ENCODE measurements at regions not wholly inside any gene's neighbourhood (a gene's known extent, or its start where the extent isn't known, plus 50 kb on each side); places are given as distances from the start of the nearest gene placed in this dataset.

GRCh38 chr6:137363805-137364138 lies 130.4 kb downstream of the OLIG3 start:
- no peak overlapping the region for H3K27ac ChIP-seq (ENCODE audit: low read depth, low read length)
- no peaks in the 10 kb centered on the region for H3K27me3 ChIP-seq (ENCODE audit: control insufficient read depth, insufficient read depth, low read length)
- H3K4me1 ChIP-seq (ENCODE audit: control insufficient read depth, insufficient read depth, low read length), result no peaks in the 10 kb centered on the region
- no peaks in the 10 kb centered on the region for H3K36me3 ChIP-seq (ENCODE audit: control insufficient read depth, insufficient read depth, low read length)
- no peak overlapping the region for H3K9ac ChIP-seq (ENCODE audit: low read length)
- H3K4me3 ChIP-seq (ENCODE audit: low read length), result no peak overlapping the region

DNA sequence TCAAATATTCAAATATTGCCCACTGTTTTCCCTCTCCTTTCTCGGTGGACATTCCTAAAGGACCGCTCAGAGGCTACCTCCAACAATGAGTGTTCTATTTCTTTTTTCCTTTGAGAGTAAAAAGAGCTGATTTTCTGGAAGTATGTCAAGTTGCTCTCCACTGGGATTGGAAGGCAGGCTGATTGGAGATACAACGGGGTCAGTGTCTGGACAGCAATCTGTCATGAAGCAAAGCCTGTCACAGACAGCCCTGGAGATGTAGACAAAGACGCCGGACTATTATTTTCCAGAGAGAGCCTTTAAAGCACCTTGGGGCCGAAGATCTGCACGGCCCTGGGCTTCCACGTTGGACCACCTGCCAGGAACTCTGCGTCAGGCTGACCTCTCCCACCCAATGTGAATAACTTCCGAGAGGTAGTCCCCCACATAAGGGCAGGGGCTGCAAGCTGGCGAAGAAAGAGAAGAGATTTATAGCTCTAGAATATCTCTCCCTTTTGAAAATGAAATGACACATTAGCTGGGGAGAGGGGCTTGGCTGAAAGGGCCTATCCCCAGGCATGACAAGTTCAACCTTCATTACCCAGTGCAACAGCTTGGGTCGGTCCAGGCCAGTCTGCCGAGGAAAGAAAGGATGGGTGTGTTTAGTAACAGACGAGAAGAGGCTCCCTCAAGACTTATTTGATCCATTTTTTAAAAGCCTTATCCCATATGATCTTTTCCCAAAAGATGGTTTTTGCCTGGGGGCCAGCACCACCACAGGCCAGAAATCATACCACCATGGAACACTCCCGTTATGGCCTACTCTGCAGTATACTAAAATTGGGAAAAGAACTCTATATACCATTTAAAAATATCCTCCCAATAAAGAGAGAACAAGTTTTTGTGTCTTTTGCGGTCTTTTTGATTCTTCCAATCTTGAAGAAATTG lies 131.1 kb downstream of the OLIG3 start:
- H3K27me3 ChIP-seq (ENCODE audit: control insufficient read depth, insufficient read depth, low read length), result no peaks in the 10 kb centered on the region
- H3K36me3 ChIP-seq (ENCODE audit: control insufficient read depth, insufficient read depth, low read length), result no peaks in the 10 kb centered on the region
- no peak overlapping the region for H3K27ac ChIP-seq (ENCODE audit: low read depth, low read length)
- H3K4me1 ChIP-seq (ENCODE audit: control insufficient read depth, insufficient read depth, low read length), result no peaks in the 10 kb centered on the region
- H3K9ac ChIP-seq (ENCODE audit: low read length), result no peak overlapping the region
- H3K4me3 ChIP-seq (ENCODE audit: low read length), result no peak overlapping the region

- H3K27ac ChIP-seq (ENCODE audit: low read depth, low read length), result no peak overlapping the region
- no peaks in the 10 kb centered on the region for H3K36me3 ChIP-seq (ENCODE audit: control insufficient read depth, insufficient read depth, low read length)
- no peak overlapping the region for H3K9ac ChIP-seq (ENCODE audit: low read length)
- H3K4me1 ChIP-seq (ENCODE audit: control insufficient read depth, insufficient read depth, low read length), result no peaks in the 10 kb centered on the region
- no peak overlapping the region for H3K4me3 ChIP-seq (ENCODE audit: low read length)
- H3K27me3 ChIP-seq (ENCODE audit: control insufficient read depth, insufficient read depth, low read length), result no peaks in the 10 kb centered on the region
Measured at GRCh38 chr6:137361701-137362100, 132.5 kb downstream of the OLIG3 start.

DNA sequence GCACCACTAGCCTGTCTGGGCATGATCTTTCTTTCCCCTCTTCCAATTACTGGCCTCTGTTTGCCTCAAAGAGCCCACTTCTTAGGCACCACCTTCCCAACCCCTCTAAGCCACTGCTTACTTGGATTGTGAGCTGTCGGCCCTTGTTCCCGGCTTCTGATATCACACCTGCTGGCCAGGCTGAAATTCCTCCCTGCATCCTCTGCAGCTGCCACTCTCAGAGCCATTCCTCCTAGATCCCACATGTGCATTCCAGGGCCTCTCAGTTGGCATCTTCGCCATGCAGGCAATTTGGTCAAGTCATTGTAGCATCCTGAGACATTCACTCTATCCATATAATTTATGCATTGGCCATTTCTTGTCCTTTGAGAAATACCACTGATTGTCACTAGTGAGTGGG lies 135.9 kb downstream of the OLIG3 start:
- Histone ChIP-seq H3K27ac (ENCODE audit: low read depth, low read length) (no peak overlapping the region), H3K4me1 (ENCODE audit: control insufficient read depth, insufficient read depth, low read length) (no peaks in the 10 kb centered on the region), H3K9ac (ENCODE audit: low read length) (no peak overlapping the region), H3K27me3 (ENCODE audit: control insufficient read depth, insufficient read depth, low read length) (no peaks in the 10 kb centered on the region), H3K36me3 (ENCODE audit: control insufficient read depth, insufficient read depth, low read length) (no peaks in the 10 kb centered on the region), H3K4me3 (ENCODE audit: low read length) (no peak overlapping the region)

- H3K4me3 ChIP-seq (ENCODE audit: low read length), result no peak overlapping the region
- H3K27ac ChIP-seq (ENCODE audit: low read depth, low read length), result no peak overlapping the region
Measured at GRCh38 chr6:137357948-137358266, 136.3 kb downstream of the OLIG3 start.

GRCh38 chr6:137357263-137357947 lies 136.8 kb downstream of the OLIG3 start:
- H3K4me3 ChIP-seq (ENCODE audit: low read length), result no peak overlapping the region
- H3K4me1 ChIP-seq (ENCODE audit: control insufficient read depth, insufficient read depth, low read length), result no peaks in the 10 kb centered on the region
- no peak overlapping the region for H3K27ac ChIP-seq (ENCODE audit: low read depth, low read length)
- no peak overlapping the region for H3K9ac ChIP-seq (ENCODE audit: low read length)
- no peaks in the 10 kb centered on the region for H3K27me3 ChIP-seq (ENCODE audit: control insufficient read depth, insufficient read depth, low read length)
- H3K36me3 ChIP-seq (ENCODE audit: control insufficient read depth, insufficient read depth, low read length), result no peaks in the 10 kb centered on the region

More at GRCh38 chr6:137357948-137358266, 136.3 kb downstream of the OLIG3 start:
- H3K9ac ChIP-seq (ENCODE audit: low read length), result no peak overlapping the region
- no peaks in the 10 kb centered on the region for H3K4me1 ChIP-seq (ENCODE audit: control insufficient read depth, insufficient read depth, low read length)
- H3K27me3 ChIP-seq (ENCODE audit: control insufficient read depth, insufficient read depth, low read length), result no peaks in the 10 kb centered on the region
- no peaks in the 10 kb centered on the region for H3K36me3 ChIP-seq (ENCODE audit: control insufficient read depth, insufficient read depth, low read length)

DNA sequence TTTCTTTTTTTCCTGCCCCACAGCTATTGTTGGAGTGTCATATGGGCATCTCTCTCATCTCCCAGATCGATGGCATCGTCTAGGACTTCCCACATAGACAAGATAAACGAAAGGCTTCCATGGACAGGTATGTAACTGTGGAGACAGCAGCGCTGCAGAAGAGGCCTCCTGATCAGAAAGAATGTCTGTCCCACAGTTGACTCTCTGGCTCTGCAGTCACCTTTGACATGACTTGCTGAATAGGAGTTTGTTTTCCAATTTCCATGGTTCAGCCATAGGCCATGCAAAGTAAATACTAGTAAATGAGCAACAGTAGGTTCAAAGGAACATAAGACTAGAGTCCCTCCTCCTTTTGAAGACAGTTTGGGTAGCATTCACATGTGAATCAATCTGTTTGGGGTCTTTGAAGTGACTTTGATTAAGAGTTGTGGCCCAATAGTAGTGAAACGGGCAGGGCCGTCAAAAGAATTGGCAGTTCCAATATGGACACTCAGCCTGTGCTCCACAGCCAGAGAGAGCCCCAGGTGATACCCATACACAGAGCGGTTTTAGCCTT lies 134.7 kb upstream of the IFNGR1 start:
- no peaks in the 10 kb centered on the region for H3K27me3 ChIP-seq (ENCODE audit: control insufficient read depth, insufficient read depth, low read length)
- no peak overlapping the region for H3K9ac ChIP-seq (ENCODE audit: low read length)
- no peak overlapping the region for H3K27ac ChIP-seq (ENCODE audit: low read depth, low read length)
- no peak overlapping the region for H3K4me3 ChIP-seq (ENCODE audit: low read length)
- no peaks in the 10 kb centered on the region for H3K4me1 ChIP-seq (ENCODE audit: control insufficient read depth, insufficient read depth, low read length)
- no peaks in the 10 kb centered on the region for H3K36me3 ChIP-seq (ENCODE audit: control insufficient read depth, insufficient read depth, low read length)

DNA sequence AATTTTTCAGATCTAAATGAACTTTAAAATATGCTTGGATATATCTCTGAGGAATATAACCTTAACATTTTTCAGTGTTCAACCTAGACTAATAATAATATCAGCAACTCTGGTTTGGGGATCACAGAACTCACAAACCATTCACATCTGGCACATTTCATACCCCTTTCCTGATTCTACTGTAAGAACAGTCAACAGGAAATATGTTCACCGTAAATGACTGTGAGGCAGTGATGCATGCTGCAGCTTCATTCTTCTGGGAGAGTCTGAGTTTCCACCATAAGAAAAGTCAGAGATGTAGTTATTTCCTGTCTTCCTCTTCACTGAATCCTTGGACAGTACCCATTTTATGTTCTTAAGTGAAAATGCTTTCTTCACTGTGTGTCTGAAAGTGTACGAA lies 134.2 kb upstream of the IFNGR1 start:
- Histone ChIP-seq H3K4me3 (ENCODE audit: low read length) (no peak overlapping the region), H3K9ac (ENCODE audit: low read length) (no peak overlapping the region), H3K4me1 (ENCODE audit: control insufficient read depth, insufficient read depth, low read length) (no peaks in the 10 kb centered on the region), H3K27ac (ENCODE audit: low read depth, low read length) (no peak overlapping the region), H3K27me3 (ENCODE audit: control insufficient read depth, insufficient read depth, low read length) (no peaks in the 10 kb centered on the region), H3K36me3 (ENCODE audit: control insufficient read depth, insufficient read depth, low read length) (no peaks in the 10 kb centered on the region)

DNA sequence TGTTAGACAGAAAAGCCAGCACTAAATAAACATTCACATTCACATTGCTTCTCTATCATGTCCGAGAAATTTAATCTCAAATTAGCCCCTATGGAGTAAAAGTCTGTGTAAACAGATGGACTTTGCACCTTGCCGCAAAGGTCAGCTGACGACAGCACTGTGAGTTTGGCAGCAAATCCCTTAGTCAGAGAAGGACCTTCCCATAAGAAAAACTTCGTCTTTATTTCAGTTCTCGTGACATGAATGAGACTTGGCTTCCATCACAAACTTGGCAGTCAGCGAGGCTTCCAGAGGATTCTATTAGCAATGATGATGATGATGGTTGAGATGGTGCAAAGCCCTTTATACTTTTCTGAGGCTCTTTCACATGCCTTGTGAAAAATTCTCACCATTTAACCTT lies 133.7 kb upstream of the IFNGR1 start:
- H3K9ac ChIP-seq (ENCODE audit: low read length), result no peak overlapping the region

DNA sequence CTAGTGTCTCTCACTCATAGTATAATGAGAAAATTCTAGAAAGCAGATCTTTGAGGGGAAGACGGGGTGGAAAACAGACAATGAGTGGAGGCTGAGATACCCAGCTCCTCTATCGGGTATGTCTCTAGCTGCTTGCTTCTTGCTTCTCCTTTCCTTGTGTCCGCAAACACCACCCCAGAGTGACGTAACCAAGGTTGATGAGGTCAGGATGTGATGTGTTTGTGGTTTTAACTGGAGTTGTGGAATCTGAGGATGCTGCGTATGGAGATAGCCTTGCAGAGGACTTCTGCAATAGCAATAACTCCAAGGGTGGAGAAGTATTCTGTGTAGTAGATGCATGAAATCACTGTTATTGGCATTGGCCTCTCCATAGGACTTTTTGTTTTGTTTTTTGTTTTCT lies 132.7 kb upstream of the IFNGR1 start:
- H3K9ac ChIP-seq (ENCODE audit: low read length), result no peak overlapping the region
- no peaks in the 10 kb centered on the region for H3K36me3 ChIP-seq (ENCODE audit: control insufficient read depth, insufficient read depth, low read length)
- H3K27me3 ChIP-seq (ENCODE audit: control insufficient read depth, insufficient read depth, low read length), result no peaks in the 10 kb centered on the region
- no peak overlapping the region for H3K4me3 ChIP-seq (ENCODE audit: low read length)
- H3K27ac ChIP-seq (ENCODE audit: low read depth, low read length), result no peak overlapping the region
- no peaks in the 10 kb centered on the region for H3K4me1 ChIP-seq (ENCODE audit: control insufficient read depth, insufficient read depth, low read length)

More for the DNA sequence above, 133.7 kb upstream of the IFNGR1 start:
- Histone ChIP-seq H3K27ac (ENCODE audit: low read depth, low read length) (no peak overlapping the region), H3K36me3 (ENCODE audit: control insufficient read depth, insufficient read depth, low read length) (no peaks in the 10 kb centered on the region), H3K4me3 (ENCODE audit: low read length) (no peak overlapping the region), H3K27me3 (ENCODE audit: control insufficient read depth, insufficient read depth, low read length) (no peaks in the 10 kb centered on the region), H3K4me1 (ENCODE audit: control insufficient read depth, insufficient read depth, low read length) (no peaks in the 10 kb centered on the region)

DNA sequence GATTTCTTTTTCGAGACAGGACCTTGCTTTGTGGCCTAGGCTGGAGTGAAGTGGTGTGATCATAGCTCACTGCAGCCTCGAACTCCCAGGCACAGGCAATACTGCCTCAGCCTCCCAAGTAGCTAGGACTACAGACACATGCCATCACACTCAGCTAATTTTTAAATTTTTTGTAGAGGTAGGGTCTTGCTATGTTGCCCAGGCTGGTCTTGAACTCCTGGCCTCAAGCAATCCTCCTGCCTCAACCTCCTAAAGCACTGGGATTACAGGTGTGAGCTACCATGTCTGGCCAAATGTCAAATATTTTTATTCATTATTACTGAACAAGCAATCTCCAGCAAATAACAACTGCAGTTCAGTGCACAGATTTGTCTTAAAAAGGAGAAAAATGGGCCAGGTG lies 131.7 kb upstream of the IFNGR1 start:
- no peak overlapping the region for H3K27ac ChIP-seq (ENCODE audit: low read depth, low read length)
- no peaks in the 10 kb centered on the region for H3K27me3 ChIP-seq (ENCODE audit: control insufficient read depth, insufficient read depth, low read length)

GRCh38 chr6:137349856-137350830 lies 131.0 kb upstream of the IFNGR1 start:
- H3K9ac ChIP-seq (ENCODE audit: low read length), result no peak overlapping the region
- H3K27ac ChIP-seq (ENCODE audit: low read depth, low read length), result no peak overlapping the region
- no peaks in the 10 kb centered on the region for H3K36me3 ChIP-seq (ENCODE audit: control insufficient read depth, insufficient read depth, low read length)
- no peak overlapping the region for H3K4me3 ChIP-seq (ENCODE audit: low read length)
- H3K4me1 ChIP-seq (ENCODE audit: control insufficient read depth, insufficient read depth, low read length), result no peaks in the 10 kb centered on the region
- no peaks in the 10 kb centered on the region for H3K27me3 ChIP-seq (ENCODE audit: control insufficient read depth, insufficient read depth, low read length)

More for the DNA sequence above, 131.7 kb upstream of the IFNGR1 start:
- Histone ChIP-seq H3K9ac (ENCODE audit: low read length) (no peak overlapping the region), H3K4me1 (ENCODE audit: control insufficient read depth, insufficient read depth, low read length) (no peaks in the 10 kb centered on the region), H3K4me3 (ENCODE audit: low read length) (no peak overlapping the region), H3K36me3 (ENCODE audit: control insufficient read depth, insufficient read depth, low read length) (no peaks in the 10 kb centered on the region)
